GM12872 (cell line): ENCODE measurements at regions not wholly inside any gene's neighbourhood (a gene's known extent, or its start where the extent isn't known, plus 50 kb on each side); places are given as distances from the start of the nearest gene placed in this dataset.

Source experiments
- TF ChIP-seq, protein P1 (sequence below): IDR thresholded peaks from 3 replicates; pipeline ENCODE4 v1.5.1; 2011; ENCODE audit warnings: low read depth, mild to moderate bottlenecking, low read length, moderate library complexity; ENCODE audit not compliant: insufficient read depth

DNA sequence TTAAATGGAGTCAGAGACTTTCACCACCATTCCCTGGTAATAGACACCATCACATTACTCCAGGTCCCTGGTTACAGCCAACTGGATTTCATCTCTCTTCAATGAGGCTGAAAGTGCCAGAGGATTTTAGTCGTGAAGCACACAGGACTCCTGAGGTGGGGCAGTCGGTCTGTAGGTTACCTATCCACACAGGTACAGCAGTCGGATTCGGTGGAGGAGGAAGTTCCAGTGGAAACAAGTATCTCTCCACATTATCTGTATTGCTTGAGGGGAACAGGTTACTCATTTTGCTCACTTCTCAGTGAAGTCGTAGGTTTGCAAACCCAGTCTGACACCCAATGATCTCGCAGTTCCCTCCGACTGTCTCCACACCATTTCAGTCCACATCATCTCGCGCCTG is 82.3 kb upstream of the TMEM45B start:
- TF ChIP-seq, protein P1, sequence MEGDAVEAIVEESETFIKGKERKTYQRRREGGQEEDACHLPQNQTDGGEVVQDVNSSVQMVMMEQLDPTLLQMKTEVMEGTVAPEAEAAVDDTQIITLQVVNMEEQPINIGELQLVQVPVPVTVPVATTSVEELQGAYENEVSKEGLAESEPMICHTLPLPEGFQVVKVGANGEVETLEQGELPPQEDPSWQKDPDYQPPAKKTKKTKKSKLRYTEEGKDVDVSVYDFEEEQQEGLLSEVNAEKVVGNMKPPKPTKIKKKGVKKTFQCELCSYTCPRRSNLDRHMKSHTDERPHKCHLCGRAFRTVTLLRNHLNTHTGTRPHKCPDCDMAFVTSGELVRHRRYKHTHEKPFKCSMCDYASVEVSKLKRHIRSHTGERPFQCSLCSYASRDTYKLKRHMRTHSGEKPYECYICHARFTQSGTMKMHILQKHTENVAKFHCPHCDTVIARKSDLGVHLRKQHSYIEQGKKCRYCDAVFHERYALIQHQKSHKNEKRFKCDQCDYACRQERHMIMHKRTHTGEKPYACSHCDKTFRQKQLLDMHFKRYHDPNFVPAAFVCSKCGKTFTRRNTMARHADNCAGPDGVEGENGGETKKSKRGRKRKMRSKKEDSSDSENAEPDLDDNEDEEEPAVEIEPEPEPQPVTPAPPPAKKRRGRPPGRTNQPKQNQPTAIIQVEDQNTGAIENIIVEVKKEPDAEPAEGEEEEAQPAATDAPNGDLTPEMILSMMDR = no peak

DNA sequence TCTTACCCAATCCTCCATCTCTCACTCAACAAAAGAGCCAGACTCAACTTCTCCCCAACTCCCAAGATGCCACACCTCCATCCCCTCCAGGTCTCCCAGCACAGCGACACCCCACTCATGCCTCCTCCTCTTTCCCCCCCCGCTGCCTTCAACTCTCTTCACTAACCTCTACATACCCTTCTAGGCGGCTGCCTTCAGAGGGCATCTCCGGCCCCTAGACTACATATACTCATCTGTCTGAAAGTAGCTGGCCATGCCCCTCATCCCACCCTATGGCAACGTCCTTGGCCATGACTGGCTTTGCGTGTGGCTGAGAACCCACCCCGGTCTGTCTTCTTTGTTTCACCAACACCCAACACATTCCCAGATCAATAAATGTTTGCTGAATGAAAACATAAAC is 81.7 kb upstream of the TMEM45B start:
- TF ChIP-seq, protein P1 = no peak

DNA sequence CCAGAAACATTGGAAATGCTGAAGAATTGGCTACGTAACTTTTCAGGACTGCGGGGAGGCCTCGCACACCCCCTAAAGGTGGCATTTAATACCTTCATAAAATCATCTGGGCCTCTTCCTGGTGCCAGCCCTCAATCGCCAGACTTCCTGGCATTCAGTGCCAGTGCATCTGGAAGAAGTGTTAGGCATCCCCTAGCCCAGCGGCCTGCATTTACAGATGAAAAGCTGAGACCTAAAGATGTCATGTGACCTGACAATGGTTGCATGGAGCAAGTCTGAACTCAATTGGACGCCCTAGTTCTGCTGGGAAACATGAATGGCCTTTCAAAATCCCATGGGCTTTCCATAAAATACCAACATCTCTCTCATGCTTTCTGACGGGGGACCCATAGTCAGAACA is 81.0 kb upstream of the TMEM45B start:
- TF ChIP-seq, protein P1 = no peak

DNA sequence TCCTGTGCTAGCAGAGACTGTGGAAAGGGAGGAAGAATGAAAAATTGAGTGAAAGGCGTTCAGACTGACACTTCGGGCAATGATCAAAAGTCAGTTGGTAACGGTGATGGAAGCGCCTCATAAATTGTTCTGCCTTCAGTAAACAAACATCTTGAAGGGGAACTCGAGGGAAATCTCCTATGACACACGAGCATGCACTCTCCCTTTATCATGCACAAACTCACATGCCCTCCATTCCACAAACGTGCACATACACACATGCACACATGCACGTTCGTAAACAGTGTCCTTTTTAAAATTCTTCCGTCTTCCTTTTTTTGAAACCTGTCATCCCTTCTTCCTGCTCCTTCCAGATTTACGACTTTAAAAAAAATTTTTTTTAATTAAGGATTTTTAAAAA is 77.8 kb upstream of the TMEM45B start:
- TF ChIP-seq, protein P1 = no peak

DNA sequence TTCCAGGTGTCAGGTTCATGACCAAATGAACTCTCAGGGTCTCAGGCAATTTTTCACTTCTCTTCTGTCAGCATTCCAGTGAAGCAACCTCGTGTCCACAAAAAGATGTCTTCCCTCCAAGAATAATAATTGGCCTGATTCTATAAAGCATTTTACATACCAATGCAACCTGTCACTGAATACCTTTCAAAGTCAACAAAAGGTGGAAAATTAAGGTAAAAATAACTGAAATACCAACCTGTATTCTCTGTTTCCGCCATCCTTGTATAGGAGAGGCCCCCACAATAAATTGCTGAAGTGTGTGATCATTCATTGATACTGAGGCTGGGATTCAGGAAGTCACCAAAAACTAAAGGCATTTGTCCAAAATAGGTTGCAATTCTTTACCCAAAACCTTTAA is 77.4 kb upstream of the TMEM45B start:
- TF ChIP-seq, protein P1 = no peak

DNA sequence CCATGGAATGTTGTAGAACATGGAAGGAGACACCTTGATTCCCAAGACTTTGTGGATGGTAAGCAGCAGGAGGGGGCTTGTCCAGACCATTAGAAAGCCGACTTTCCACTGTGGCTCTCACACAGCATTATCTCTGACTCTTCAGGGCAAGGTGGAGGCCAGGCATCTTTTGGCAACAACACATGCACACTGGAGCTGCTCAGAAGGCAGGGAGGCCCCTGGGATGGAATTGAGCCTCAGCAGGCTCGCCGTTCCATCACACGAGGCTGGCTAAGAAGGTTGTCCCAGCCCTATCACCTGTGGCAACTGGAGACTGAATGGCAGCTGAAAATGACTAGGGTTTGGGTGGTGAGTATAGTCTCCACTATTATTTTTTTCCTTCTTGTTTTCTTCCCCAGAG is 76.3 kb upstream of the TMEM45B start:
- TF ChIP-seq, protein P1 = no peak

DNA sequence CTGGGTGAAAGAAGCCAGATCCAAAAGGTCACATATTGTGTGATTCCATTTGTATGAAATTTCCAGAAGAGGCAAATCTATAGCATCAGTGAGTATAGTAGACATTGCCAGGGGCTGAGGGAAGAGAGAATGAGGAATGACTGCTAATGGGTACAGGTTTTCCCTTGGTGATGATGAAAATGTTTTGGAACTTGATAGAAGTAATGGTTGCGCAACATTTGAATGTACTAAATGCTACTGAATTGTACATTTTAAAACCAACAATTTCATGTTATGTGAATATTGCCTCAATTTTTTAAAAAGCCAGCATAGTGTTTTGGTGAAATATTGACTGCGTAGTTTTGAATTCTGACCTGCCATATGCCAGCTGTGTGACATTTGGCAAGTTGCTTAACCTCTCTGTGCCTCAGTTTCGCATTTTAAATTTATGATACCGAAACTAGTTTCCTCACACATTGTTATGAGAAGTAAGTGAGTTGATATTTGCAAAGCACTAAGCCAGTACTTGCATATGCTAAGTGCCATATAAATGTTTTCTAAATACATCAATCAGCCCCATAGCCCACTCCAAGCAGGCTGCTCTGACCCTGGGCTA is 75.4 kb upstream of the TMEM45B start:
- TF ChIP-seq, protein P1 = no peak
